GM19351 (cell line): ENCODE measurements at regions not wholly inside any gene's neighbourhood (a gene's known extent, or its start where the extent isn't known, plus 50 kb on each side); places are given as distances from the start of the nearest gene placed in this dataset.
"Not testable (repeated sequence)": the region's sequence is repeated elsewhere in the genome, so short reads cannot be mapped to it uniquely, and the experiment has no call there.

ENCODE experiments used
- ATAC-seq: cut with Tn5 transposase; IDR thresholded peaks from one replicate; pipeline ENCODE4 v1.9.1; 2021; ENCODE audit warnings: mild to moderate bottlenecking, moderate library complexity; ENCODE audit not compliant: unreplicated experiment

GRCh38 chr4:183814461-183814860, 90.6 kb upstream of the STOX2 start:
- ATAC-seq: no peak

- ATAC-seq: no peak
Measured at GRCh38 chr4:183816077-183816476, 89.0 kb upstream of the STOX2 start.

- ATAC-seq: no peak
Measured at GRCh38 chr4:183816882-183817509, 88.1 kb upstream of the STOX2 start.

GRCh38 chr4:183818591-183818990, 86.5 kb upstream of the STOX2 start:
- not testable (repeated sequence) for ATAC-seq

- ATAC-seq: no peak
Measured at GRCh38 chr4:183821076-183821853, 83.8 kb upstream of the STOX2 start.

GRCh38 chr4:183823434-183823833, 81.7 kb upstream of the STOX2 start:
- no peak for ATAC-seq

- ATAC-seq: no peak
Measured at GRCh38 chr4:183825346-183825745, 79.8 kb upstream of the STOX2 start.

GRCh38 chr4:183826461-183826860, 78.6 kb upstream of the STOX2 start:
- ATAC-seq: no peak

GRCh38 chr4:183828125-183828524, 77.0 kb upstream of the STOX2 start:
- ATAC-seq: no peak

- no peak for ATAC-seq
Measured at GRCh38 chr4:183828839-183829238, 76.3 kb upstream of the STOX2 start.

- no peak for ATAC-seq
Measured at GRCh38 chr4:183830438-183830985, 74.6 kb upstream of the STOX2 start.

- no peak for ATAC-seq
Measured at GRCh38 chr4:183831026-183831446, 74.1 kb upstream of the STOX2 start.

GRCh38 chr4:183831683-183832082, 73.4 kb upstream of the STOX2 start:
- no peak for ATAC-seq

GRCh38 chr4:183832776-183833450, 72.2 kb upstream of the STOX2 start:
- no peak for ATAC-seq

- no peak for ATAC-seq
Measured at GRCh38 chr4:183834252-183834651, 70.9 kb upstream of the STOX2 start.

- ATAC-seq: no peak
Measured at GRCh38 chr4:183837222-183837621, 67.9 kb upstream of the STOX2 start.

GRCh38 chr4:183838987-183839712, 66.0 kb upstream of the STOX2 start:
- no peak for ATAC-seq

- peak; percentile 86 for ATAC-seq
Measured at GRCh38 chr4:183840311-183840710, 64.8 kb upstream of the STOX2 start.

- ATAC-seq: no peak
Measured at GRCh38 chr4:183841001-183841400, 64.1 kb upstream of the STOX2 start.

GRCh38 chr4:183842129-183842528, 63.0 kb upstream of the STOX2 start:
- no peak for ATAC-seq

- ATAC-seq: no peak
Measured at GRCh38 chr4:183843248-183843671, 61.8 kb upstream of the STOX2 start.
